Gastroesophageal sphincter (tissue), 3 donors: ENCODE measurements at regions not wholly inside any gene's neighbourhood (a gene's known extent, or its start where the extent isn't known, plus 50 kb on each side); places are given as distances from the start of the nearest gene placed in this dataset.

Source experiments
- CTCF ChIP-seq, 4 experiments: fragments of 200-600 bp in 2 of 4; fragments of 450-650 bp in 2 of 4; sonication (generic) in 1 of 4; IDR thresholded peaks; one replicate each; pipeline ENCODE4 v1.5.1; 2017 to 2019; ENCODE audit warnings: antibody characterized with exemption in 4 of 4, mild to moderate bottlenecking in 2 of 4, moderate library complexity in 2 of 4
- EP300 ChIP-seq: sonication (generic); formaldehyde crosslinking; IDR thresholded peaks from one replicate; pipeline ENCODE4 v1.6.1; 2017; ENCODE audit warnings: antibody characterized with exemption, mild to moderate bottlenecking
- POLR2A ChIP-seq, 2 donors: fragments of 450-650 bp; IDR thresholded peaks; one replicate each; pipeline ENCODE4 v1.6.1; 2017; ENCODE audit warnings: antibody characterized with exemption in 2 of 2, mild to moderate bottlenecking in 2 of 2, moderate library complexity in 1 of 2
- POLR2AphosphoS5 ChIP-seq: sonication (generic); formaldehyde crosslinking; IDR thresholded peaks from one replicate; pipeline ENCODE4 v1.6.1; 2017; ENCODE audit warnings: antibody characterized with exemption

- TF ChIP-seq CTCF (IDR thresholded peaks at IDR 0.05) (no peak), POLR2AphosphoS5 (no peak), EP300 (no peak), POLR2A (IDR thresholded peaks at IDR 0.05) (no peak)
Observed at GRCh38 chr12:47383942-47384341, 304.2 kb upstream of the AMIGO2 start.
